Sigmoid colon (tissue), 4 donors: ENCODE measurements at regions not wholly inside any gene's neighbourhood (a gene's known extent, or its start where the extent isn't known, plus 50 kb on each side); places are given as distances from the start of the nearest gene placed in this dataset.
"Not testable (repeated sequence)": the region's sequence is repeated elsewhere in the genome, so short reads cannot be mapped to it uniquely, and the experiment has no call there.

Experiments
- EP300 ChIP-seq, 4 donors: sonication (generic); formaldehyde crosslinking; IDR thresholded peaks; one replicate each; pipeline ENCODE4 v1.6.1; 2017; ENCODE audit warnings: antibody characterized with exemption in 4 of 4
- POLR2A ChIP-seq, 2 donors: fragments of 450-650 bp; IDR thresholded peaks; one replicate each; pipeline ENCODE4 v1.6.1; 2016; ENCODE audit warnings: antibody characterized with exemption in 2 of 2, mild to moderate bottlenecking in 2 of 2, moderate library complexity in 2 of 2
- POLR2AphosphoS5 ChIP-seq, 4 donors: sonication (generic); formaldehyde crosslinking; IDR thresholded peaks; one replicate each; pipeline ENCODE4 v1.6.1; 2017; ENCODE audit warnings: antibody characterized with exemption in 4 of 4
- TF ChIP-seq, protein P1 (sequence below), 4 experiments: fragments of 450-650 bp in 3 of 4; fragments of 200-600 bp in 1 of 4; IDR thresholded peaks; one replicate each; pipeline ENCODE4 v1.5.1; 2016 to 2019; ENCODE audit warnings: antibody characterized with exemption in 4 of 4, mild to moderate bottlenecking in 3 of 4, moderate library complexity in 2 of 4

DNA sequence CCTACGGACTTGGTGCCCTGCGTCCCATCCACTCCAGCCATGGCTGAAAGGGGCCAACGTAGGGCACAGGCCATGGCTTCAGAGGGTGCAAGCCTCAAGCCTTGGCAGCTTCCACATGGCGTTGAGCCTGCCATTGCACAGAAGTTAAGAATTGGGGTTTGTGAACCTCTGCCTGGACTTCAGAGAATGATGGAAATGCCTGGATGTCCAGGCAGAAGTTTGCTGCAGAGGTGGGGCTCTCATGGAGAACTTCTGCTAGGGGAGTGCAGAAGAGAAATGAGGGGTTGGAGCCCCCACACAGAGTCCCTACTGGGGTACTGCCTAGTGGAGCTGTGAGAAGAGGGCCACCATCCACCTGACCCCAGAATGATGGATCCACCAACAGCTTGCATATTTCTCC is 462.9 kb upstream of the PCDH20 start:
- TF ChIP-seq, protein P1, sequence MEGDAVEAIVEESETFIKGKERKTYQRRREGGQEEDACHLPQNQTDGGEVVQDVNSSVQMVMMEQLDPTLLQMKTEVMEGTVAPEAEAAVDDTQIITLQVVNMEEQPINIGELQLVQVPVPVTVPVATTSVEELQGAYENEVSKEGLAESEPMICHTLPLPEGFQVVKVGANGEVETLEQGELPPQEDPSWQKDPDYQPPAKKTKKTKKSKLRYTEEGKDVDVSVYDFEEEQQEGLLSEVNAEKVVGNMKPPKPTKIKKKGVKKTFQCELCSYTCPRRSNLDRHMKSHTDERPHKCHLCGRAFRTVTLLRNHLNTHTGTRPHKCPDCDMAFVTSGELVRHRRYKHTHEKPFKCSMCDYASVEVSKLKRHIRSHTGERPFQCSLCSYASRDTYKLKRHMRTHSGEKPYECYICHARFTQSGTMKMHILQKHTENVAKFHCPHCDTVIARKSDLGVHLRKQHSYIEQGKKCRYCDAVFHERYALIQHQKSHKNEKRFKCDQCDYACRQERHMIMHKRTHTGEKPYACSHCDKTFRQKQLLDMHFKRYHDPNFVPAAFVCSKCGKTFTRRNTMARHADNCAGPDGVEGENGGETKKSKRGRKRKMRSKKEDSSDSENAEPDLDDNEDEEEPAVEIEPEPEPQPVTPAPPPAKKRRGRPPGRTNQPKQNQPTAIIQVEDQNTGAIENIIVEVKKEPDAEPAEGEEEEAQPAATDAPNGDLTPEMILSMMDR (IDR thresholded peaks at IDR 0.05): not testable (repeated sequence)
- not testable (repeated sequence) for TF ChIP-seq EP300, POLR2A, POLR2AphosphoS5 (IDR thresholded peaks at IDR 0.05)
